GM21447 (cell line): ENCODE measurements at regions not wholly inside any gene's neighbourhood (a gene's known extent, or its start where the extent isn't known, plus 50 kb on each side); places are given as distances from the start of the nearest gene placed in this dataset.
A peak's percentile ranks its signal among the peaks of the same experiment; 100 is the strongest.
"Not testable (repeated sequence)": the region's sequence is repeated elsewhere in the genome, so short reads cannot be mapped to it uniquely, and the experiment has no call there.

ENCODE experiments used
- ATAC-seq: cut with Tn5 transposase; IDR thresholded peaks from one replicate; pipeline ENCODE4 v1.9.1; 2021; ENCODE audit not compliant: unreplicated experiment

DNA sequence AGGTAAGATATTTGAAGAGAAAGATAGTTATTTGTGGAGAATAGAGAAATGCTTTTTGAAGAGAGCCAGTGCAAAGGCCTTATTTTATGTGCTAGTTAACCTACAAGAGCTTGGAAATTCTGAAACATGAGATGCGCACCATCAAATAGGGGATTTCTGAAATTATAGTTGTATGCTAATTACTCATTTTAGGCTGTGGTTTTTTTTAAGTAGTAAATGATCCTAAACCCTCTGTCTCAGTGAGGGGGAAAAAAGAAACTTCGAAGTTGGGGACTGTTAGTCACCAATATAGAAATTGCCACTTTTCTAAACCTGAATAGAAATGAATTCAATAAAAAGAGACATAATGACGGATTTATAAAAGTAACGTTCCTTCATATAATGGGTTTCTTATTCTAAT lies 119.3 kb upstream of the MDFIC start:
- no peak for ATAC-seq

DNA sequence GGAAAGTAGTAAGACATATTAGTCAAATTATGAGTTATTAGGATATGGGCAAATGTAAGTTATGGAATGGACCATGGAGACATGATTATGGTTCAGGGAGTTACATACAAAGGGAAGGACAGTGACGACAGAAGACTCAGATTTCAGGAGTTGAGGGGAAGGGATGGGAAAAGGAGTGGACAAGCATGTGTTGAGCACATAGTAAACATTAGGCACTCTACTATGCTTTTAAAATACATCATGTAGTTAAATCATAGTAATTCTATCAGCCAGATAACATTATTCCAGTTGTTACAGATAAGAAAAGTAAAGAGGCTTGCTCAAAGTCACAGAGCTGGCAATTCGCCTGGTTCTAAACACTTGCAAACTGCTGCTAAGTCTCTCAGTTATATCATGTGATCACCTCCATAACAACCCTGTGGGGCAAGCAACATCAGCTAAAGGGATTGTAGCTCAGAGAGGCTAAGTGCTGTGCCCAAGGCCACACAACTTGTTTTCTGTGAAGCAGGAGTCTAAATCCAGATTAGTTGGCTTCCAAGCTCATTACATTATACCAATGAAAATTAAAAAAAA lies 115.2 kb upstream of the MDFIC start:
- no peak for ATAC-seq

DNA sequence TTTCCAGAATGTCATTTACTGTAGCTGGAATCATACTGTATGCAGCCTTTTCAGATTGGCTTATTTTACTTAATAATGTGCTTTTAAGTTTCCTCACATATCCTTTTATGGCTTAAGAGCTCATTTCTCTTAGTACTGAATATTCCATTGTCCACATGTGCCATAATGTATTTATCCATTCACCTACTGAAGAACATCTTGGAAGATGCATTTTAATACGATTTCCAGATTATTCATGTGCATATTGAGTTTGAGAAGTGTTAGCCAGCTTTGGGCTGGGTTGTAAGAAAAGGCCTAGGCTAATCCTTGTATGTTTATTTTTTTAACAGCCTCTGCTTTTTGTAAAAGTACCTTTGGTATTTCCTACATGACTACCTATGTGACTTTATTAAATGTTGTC lies 109.3 kb upstream of the MDFIC start:
- ATAC-seq: no peak

DNA sequence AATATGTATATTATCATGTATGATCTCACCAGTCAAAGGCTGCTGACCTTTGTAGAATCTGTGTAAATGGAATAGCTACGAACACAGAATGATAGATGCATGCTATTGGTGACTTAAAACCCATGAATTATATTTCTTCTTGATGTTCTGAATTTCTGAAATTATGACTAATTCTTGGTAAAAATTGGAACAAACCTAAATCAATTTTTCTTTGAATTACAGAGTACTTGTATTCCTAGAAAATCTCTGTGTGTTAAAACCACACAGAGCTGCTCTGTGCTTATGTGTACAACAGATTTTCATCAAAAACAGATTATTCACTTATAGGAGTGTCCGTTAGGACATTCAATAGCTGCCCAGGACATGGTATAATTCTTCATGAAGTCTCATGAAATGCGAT lies 108.3 kb upstream of the MDFIC start:
- ATAC-seq: no peak

DNA sequence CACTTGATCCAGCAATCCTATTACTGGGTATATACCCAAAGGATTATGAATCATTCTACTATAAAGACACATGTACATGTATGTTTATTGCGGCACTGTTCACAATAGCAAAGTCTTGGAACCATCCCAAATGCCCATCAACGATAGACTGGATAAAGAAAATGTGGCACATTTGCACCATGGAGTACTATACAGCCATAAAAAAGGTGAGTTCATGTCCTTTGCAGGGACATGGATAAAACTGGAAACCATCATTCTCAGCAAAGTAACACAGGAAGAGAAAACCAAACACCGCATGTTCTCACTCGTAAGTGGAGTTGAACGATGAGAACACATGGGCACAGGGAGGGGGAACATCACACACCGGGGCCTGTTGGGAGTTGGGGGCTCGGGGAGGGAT lies 104.9 kb upstream of the MDFIC start:
- ATAC-seq: not testable (repeated sequence)

DNA sequence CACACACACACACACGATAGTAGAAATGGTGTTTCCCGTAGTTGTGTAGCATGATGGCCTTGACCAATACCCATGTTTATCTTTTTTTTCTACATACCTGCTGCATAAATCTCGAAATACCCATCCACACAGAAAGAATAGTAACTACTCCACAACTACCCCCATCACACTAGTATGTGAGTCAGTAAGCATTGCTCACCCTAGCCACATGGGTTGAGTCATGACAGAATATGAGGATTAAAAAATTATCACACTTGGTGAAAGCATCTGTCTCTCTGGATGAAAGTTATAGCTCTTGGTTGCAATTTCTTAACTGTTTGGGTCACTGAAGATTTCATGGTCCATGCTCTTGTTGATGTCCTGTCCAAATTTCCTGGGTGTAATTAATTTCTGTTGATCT lies 103.4 kb upstream of the MDFIC start:
- no peak for ATAC-seq

DNA sequence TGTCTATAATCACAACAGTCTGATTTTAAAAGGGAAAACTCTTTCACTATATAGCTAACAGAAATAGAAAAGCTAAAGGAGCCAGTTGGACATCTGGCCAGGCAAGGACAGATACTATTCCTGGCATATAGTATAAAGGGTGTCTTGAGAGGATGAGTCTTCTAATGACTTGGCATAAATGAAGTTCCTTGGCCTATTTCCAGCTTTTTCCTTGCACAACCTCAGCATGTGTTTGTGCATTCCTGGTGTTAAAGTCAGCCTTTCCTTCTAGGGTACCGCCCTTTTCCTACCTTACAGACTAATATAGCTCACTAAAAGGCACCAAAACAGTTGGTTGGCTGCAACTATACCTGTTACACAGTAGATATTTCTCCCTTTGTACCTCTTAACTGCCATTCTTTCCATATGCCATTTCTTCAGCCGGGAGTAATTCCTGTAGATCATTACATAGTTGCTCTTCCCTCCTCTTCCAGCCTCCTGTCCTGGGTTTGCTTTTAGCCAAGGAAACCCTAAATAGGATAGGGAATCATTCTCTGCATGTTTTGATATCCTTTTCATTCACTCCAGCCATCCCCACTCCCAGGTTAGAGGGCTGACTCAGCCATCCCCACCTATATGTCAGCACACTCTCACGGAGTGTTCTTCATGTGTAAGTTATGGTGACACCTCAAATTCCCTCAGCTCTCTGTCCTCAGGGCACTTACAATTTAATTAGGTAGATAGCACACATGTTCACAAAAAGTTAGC lies 102.1 kb upstream of the MDFIC start:
- no peak for ATAC-seq

DNA sequence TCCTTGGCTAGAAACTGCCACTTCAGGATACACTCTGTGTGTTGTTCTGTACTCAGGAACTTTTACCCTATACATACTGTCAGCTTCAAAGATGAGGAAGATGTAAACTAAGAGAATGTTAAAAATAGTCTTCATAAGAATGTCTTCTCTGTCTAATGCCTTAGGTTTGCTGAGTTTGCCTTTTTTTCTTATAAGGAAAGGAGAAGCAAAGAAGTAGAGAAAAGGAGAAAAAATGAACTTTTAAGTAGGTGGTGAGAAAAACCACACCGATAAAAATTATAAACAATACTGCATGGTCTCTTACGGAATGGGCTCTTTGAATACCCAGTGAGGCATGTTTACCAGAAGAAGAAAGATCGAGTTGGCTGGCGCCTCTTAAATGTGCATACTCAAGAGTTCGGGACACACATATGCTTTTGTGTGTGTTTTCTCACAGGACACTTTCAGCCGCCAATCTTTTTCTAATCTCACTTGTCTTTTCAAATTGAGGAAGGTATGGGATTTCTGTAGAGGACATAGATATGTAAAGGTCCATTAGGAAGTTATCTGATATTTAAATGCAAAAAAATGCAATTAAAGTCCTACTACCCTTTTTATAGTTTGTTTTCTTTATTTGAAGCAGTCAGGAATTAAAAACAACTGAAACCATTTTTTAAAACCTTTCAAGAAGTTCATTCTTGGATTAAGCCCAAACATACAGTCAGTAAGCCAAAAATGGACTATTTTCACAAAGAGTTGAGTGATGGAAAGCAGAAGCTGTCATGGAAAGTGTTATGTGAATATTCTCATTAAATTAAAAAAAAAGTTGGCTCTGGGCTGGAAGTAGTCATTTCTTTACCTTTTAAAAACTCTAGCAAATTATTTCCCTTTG lies 100.6 kb upstream of the MDFIC start:
- ATAC-seq: no peak

DNA sequence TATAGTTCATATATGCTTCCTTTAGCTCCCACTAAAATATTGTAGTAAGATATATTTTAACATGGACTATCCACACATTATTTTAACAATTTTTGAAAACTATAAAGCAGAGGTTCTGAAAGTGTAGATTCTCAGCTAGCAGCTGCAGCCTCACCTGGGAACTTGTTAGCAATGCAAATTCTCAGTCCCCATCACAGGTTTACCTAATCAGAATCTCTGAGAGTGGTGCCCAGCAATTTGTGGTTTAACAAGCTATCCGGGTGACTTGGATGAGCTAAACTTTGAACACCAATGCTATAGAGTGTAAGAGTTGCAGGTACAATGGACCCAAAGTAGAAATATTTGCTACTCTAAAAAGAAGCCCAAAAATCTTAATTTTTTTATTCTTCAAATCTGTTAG lies 99.8 kb upstream of the MDFIC start:
- ATAC-seq: no peak

DNA sequence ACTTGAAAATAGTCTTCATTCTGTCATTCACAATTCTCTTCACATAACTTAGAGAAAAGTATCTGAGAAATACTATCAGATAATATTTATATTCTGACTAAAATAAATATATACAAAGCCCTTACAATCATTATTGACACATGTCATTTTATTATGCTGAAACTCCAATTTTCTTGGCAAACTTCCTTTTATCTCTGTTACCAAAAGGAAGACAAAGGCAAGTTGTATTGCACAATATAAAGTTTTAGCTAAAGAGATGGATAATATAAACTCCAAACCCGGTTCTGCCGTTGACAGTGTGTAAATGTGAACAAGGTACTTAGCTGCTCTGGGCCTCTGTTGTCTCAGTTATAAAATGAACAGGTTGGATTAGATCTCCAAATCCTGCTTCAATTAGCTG lies 99.0 kb upstream of the MDFIC start:
- ATAC-seq: no peak

DNA sequence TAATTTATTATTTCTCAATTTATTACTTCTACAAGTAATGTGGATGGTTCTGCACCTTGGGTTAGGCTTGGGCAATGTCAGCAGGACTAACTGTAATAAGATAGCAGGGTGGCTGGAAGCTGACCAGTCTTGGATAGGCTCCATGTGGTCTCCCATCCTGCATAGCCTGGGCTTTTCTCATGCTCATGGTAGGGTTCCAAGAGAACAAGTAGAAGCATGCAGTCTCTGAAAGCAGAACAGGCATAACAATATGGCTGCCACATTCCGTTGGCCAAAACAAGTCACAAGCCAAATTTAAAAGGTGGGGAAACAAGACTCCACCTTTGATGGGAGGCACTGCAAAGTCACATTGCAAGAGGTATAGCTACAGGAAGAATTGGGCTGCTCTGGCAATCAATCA lies 98.6 kb upstream of the MDFIC start:
- ATAC-seq: no peak

DNA sequence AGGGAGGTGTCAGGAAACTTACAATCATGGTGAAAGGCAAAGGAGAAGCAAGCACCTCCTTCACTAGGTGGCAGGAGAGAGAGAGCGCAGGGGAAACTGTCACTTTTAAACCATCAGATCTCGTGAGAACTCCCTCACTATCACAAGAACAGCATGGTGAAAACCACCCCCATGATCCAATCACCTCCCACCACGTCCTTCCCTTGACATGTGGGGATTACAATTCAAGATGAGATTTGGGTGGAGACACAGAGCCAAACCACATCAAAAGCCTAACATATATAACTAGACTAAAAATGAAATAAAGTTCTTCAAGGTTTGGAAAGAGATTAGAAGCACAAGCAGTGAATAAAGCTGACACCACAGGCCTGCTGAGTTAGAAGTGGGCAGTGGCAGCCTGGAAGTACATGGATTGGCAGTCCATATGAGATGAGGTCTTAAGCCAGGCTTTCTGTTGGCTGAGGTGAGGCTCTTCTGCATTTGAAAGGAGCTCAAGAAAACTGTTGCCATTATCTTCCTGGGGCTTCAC lies 96.4 kb upstream of the MDFIC start:
- no peak for ATAC-seq

DNA sequence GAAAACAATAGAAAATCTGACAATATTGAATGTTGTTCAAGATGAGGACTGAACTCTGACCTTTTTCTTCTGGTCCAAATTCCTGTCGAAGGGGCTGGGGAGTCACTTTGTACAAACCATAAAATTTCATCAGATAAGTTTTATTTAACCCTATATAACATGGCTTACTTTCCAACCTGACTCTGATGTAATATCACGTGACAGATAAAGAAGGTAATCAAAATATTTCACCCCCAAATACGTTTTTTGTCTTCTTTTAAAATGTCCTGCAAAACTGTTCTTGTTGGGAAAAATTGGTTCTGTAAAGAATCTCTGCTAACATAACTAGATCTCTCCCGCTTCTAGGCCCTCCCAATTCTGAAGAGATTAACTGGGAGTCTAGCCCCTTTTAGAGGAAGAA lies 90.9 kb upstream of the MDFIC start:
- ATAC-seq: no peak

DNA sequence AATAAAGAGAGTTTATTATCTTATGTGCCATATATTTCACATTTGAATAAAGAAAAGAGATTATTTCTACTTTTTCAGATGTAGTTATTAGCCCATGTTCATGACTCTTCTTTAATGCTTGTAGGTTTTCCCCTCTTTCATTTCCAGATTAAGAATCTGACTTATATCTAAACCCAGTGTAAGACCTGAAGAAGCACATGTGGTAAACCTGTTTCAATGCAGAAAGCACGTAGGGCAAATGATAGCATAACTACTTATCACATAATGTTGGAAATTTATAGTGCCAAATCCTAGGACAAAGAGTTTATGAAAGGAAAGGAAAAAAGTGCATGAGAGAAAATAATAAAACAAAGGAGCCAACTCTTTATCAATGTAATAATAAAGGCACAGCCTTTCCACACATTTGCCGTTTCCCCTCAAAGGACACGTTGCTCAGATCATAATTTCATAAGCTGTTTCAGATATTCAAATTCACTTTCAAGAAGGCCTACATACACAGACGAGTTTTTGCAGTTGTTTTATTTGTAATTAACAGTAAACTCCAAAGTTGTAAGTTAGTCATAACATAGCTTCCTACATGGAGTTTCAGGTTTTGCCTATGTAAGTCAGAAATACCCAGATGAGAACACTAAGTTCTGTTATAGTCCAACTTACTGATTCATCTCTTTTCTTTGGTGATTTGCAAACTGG lies 88.8 kb upstream of the MDFIC start:
- peak; percentile 94 for ATAC-seq

DNA sequence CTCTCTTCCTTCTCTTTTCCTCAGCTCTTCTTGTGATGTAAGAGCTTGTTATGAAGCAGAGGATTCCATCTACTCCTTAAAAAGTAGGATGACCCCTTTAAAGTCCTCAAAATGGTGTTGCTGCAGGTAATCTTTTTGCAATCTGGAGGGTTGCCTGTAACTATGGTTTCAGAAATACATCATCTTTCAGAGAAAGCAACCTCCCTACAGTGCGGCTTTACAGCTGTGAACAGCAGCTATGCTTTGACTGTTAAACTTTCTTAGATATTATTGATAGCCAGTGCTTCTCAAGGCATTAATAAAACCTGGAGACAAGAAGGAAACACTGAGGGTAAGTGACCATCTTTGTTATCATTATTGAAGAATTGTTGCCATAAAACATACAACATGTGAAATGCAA lies 86.6 kb upstream of the MDFIC start:
- ATAC-seq: no peak

DNA sequence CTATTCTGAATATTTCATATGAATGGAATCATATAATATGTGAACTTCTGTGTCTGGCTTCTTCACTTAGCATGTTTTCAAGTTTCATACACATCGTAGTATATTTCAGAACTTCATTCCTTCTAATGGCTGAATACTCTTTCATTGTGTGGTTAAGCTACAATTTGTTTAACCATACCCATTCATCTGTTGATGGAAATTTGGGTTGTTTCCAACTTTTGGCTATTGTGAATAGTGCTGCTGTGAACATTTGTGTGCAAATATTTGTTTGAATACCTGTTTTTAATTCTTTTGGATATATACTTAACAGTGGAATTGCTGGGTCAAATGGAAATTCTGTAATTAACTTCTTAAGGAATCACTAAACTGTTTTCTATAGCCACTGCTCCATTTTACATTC lies 86.0 kb upstream of the MDFIC start:
- no peak for ATAC-seq

DNA sequence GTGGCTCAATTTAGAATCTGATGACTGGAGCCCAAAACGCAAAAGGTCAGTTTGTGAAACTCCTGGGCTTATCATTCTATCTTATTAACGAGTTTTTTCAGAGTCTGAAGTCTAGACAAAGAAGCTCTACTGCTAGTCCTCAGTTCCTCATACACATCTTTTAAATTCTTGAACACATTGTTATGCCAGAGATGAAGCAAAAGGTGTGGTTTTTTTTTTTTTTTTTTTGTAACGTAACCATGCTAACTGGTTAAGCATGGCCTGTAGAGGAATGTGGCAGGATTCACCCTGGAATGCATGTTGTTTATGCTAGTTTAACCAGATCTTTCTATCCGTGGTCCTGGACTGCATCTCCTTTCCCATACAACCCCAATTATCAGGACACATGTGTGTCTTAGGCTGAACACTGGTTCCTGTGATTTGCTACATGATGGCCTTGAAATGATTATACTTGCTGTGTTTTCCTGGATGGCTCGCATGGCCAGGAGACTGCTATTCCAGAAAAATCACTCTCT lies 79.3 kb upstream of the MDFIC start:
- no peak for ATAC-seq

DNA sequence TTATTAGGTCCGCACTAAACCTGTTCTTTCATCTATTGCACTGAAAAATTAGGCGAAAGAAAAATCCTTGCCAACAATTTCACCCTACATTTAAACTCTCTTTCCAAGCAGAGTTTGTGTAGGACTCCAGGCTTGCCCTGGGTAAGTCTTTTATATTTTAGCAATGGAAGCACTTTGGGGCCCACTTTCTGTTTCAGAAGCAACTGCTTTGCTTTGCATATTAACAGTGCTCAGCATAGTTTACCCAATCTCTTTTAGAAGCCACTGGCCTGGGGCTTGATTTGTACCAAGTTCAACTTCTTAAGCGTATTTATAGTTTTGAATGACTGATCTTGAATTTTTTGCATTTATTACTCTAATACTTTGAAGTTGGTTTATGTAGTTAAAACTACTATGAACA lies 78.8 kb upstream of the MDFIC start:
- no peak for ATAC-seq

DNA sequence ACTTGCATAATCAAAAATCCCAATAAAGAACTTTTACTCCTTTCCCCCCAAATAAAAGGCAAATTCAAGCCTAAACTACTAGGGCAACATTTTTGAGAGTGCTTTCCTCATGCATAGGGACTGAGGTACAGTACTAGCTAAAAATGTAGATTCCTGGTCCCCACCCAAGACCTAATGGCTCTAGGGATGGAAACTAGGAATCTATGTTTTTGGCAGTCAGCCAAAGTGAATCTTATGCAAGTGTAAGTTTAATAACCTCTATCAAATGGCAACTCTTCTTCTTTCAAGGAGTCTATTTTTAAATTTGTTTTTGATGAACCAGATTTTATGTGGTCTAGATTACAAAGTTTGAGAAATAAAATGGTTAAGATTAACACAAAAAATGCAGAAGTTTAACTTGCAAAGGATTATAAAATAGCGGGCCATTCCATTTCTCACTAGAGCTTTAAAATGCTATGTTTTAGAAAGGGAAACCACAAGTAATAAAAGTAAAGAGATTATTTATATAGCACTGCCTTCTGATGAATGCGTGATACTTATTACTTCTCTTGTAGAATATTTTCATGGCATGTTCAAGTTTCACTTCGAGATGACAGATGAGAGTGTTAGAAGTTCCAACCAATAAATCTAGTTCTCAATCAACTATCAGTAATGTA lies 70.4 kb upstream of the MDFIC start:
- ATAC-seq: no peak

DNA sequence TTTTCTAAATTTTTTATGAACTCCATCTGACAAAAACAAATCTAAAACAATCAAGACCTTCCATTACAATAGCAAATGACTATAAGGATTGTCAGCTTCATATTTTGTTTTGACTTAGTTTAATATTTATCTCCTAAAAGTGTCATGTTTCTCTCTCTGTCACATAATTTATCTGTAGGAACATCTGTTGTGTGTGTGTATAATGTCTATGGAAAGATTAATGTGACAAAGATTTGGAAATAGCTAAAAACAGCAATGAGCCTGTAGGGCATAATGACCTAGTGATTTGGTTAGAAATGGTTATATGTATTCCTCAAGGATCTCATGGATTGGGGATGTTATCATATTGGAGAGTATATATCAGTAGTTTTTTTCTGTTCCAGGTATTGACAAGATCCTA lies 69.6 kb upstream of the MDFIC start:
- ATAC-seq: no peak

DNA sequence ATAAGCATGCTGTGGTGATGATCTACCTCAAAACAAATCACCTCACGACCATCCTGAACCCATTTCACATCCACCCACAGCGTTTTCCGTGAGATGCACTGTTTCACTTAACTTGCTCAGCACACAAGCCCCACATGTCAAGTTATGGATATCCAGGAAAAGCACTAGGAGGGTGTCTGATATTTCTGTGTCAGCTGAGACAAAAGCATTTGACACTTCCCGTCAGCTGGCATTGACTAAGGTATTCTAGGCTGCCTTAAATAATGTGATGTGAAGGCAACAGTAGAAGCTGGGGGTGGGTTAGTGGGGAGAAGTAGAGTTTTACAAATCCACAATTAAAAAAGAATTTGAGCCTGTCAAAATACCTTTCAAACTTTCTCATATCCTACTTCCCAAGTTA lies 68.7 kb upstream of the MDFIC start:
- ATAC-seq: no peak
